IPS-18a (cell line): ENCODE measurements at regions not wholly inside any gene's neighbourhood (a gene's known extent, or its start where the extent isn't known, plus 50 kb on each side); places are given as distances from the start of the nearest gene placed in this dataset.
"Not testable (repeated sequence)": the region's sequence is repeated elsewhere in the genome, so short reads cannot be mapped to it uniquely, and the experiment has no call there.

ENCODE experiments used
- H3K27ac ChIP-seq: one replicate; pipeline ENCODE4 v1.5.1; 2013; ENCODE audit warnings: low read length
- H3K27me3 ChIP-seq: one replicate; pipeline ENCODE4 v1.6.1; 2013; ENCODE audit warnings: mild to moderate bottlenecking, low read length; ENCODE audit not compliant: control insufficient read depth, insufficient read depth
- H3K36me3 ChIP-seq: one replicate; pipeline ENCODE4 v1.6.1; 2013; ENCODE audit warnings: low read depth, low read length; ENCODE audit not compliant: control insufficient read depth
- H3K4me1 ChIP-seq: one replicate; pipeline ENCODE4 v1.6.1; 2013; ENCODE audit warnings: low read depth, low read length; ENCODE audit not compliant: control insufficient read depth
- H3K4me3 ChIP-seq: one replicate; pipeline ENCODE4 v1.5.1; 2013; ENCODE audit warnings: low read length
- H3K9ac ChIP-seq: one replicate; pipeline ENCODE4 v1.6.1; 2013; ENCODE audit warnings: mild to moderate bottlenecking, low read length, moderate library complexity
- H3K9me3 ChIP-seq: one replicate; pipeline ENCODE4 v1.6.1; 2013; ENCODE audit warnings: low read depth, low read length; ENCODE audit not compliant: control insufficient read depth

GRCh38 chr15:31643955-31644354 is 317.3 kb downstream of the KLF13 start:
- not testable (repeated sequence) for H3K9ac ChIP-seq, H3K27ac ChIP-seq

GRCh38 chr15:31644761-31645160 is 318.1 kb downstream of the KLF13 start:
- H3K9me3 ChIP-seq, H3K36me3 ChIP-seq, H3K9ac ChIP-seq, H3K4me3 ChIP-seq, H3K27ac ChIP-seq, H3K4me1 ChIP-seq, H3K27me3 ChIP-seq: not testable (repeated sequence)

More at GRCh38 chr15:31643955-31644354, 317.3 kb downstream of the KLF13 start:
- not testable (repeated sequence) for H3K36me3 ChIP-seq, H3K27me3 ChIP-seq, H3K4me3 ChIP-seq, H3K9me3 ChIP-seq, H3K4me1 ChIP-seq

- H3K9me3 ChIP-seq, H3K4me3 ChIP-seq, H3K27me3 ChIP-seq, H3K9ac ChIP-seq, H3K27ac ChIP-seq, H3K36me3 ChIP-seq, H3K4me1 ChIP-seq: not testable (repeated sequence)
These were observed 320.7 kb downstream of the KLF13 start for GRCh38 chr15:31647337-31647826.

- H3K27ac ChIP-seq, H3K9me3 ChIP-seq, H3K9ac ChIP-seq, H3K4me3 ChIP-seq, H3K4me1 ChIP-seq, H3K27me3 ChIP-seq, H3K36me3 ChIP-seq: not testable (repeated sequence)
These were observed 323.0 kb downstream of the KLF13 start for GRCh38 chr15:31649634-31650033.

GRCh38 chr15:31650055-31650701 is 323.5 kb downstream of the KLF13 start:
- not testable (repeated sequence) for H3K9ac ChIP-seq, H3K27ac ChIP-seq, H3K27me3 ChIP-seq, H3K4me3 ChIP-seq, H3K36me3 ChIP-seq, H3K4me1 ChIP-seq, H3K9me3 ChIP-seq

GRCh38 chr15:31656915-31657314 is 330.3 kb downstream of the KLF13 start:
- H3K9ac ChIP-seq: not testable (repeated sequence)

GRCh38 chr15:31660816-31661215 is 334.2 kb downstream of the KLF13 start:
- Histone ChIP-seq H3K36me3 (no peaks in the 10 kb centered on the region), H3K9ac (no peak overlapping the region), H3K4me3 (no peak overlapping the region), H3K27me3 (no peaks in the 10 kb centered on the region), H3K27ac (no peak overlapping the region), H3K4me1 (no peaks in the 10 kb centered on the region), H3K9me3 (no peaks in the 10 kb centered on the region)

More at GRCh38 chr15:31656915-31657314, 330.3 kb downstream of the KLF13 start:
- H3K36me3 ChIP-seq, H3K4me1 ChIP-seq, H3K9me3 ChIP-seq, H3K27me3 ChIP-seq, H3K4me3 ChIP-seq, H3K27ac ChIP-seq: not testable (repeated sequence)

- H3K9ac ChIP-seq, H3K9me3 ChIP-seq, H3K27me3 ChIP-seq, H3K4me1 ChIP-seq, H3K4me3 ChIP-seq, H3K36me3 ChIP-seq, H3K27ac ChIP-seq: not testable (repeated sequence)
These were observed 339.1 kb downstream of the KLF13 start for GRCh38 chr15:31665732-31666131.

GRCh38 chr15:31669158-31669908 is 342.7 kb downstream of the KLF13 start:
- H3K36me3 ChIP-seq, H3K4me1 ChIP-seq, H3K27me3 ChIP-seq, H3K9ac ChIP-seq, H3K9me3 ChIP-seq, H3K4me3 ChIP-seq, H3K27ac ChIP-seq: not testable (repeated sequence)

GRCh38 chr15:31673263-31673662 is 346.6 kb downstream of the KLF13 start:
- not testable (repeated sequence) for H3K4me3 ChIP-seq, H3K27me3 ChIP-seq, H3K9me3 ChIP-seq, H3K36me3 ChIP-seq, H3K27ac ChIP-seq, H3K4me1 ChIP-seq, H3K9ac ChIP-seq

- H3K36me3 ChIP-seq, H3K4me1 ChIP-seq, H3K9me3 ChIP-seq, H3K9ac ChIP-seq, H3K27ac ChIP-seq, H3K4me3 ChIP-seq, H3K27me3 ChIP-seq: not testable (repeated sequence)
These were observed 348.6 kb upstream of the CHRNA7 start for GRCh38 chr15:31681529-31682259.
